ENCODE measurements at regions not wholly inside any gene's neighbourhood (a gene's known extent, or its start where the extent isn't known, plus 50 kb on each side); places are given as distances from the start of the nearest gene placed in this dataset.

- H3K4me3 ChIP-seq (ENCODE audit: low read depth in 1 of 2, low read length in 2 of 2): no peak overlapping the region
- no peaks in the 10 kb centered on the region for H3K27me3 ChIP-seq (ENCODE audit: low read depth, low read length)
- no peaks in the 10 kb centered on the region for H3K4me1 ChIP-seq (ENCODE audit: control insufficient read depth in 1 of 2, insufficient read depth in 2 of 2, low read length in 2 of 2)
- no peaks in the 10 kb centered on the region for H3K9me3 ChIP-seq (ENCODE audit: control insufficient read depth in 1 of 2, low read length in 2 of 2)
- H3K27ac ChIP-seq (ENCODE audit: low read length): no peak overlapping the region
- no peaks in the 10 kb centered on the region for H3K36me3 ChIP-seq (ENCODE audit: control insufficient read depth in 1 of 2, insufficient read depth in 2 of 2, low read length in 2 of 2)
Observed at GRCh38 chr2:236959036-236959435, 126.7 kb upstream of the COPS8 start.

- H3K36me3 ChIP-seq (ENCODE audit: control insufficient read depth in 1 of 2, insufficient read depth in 2 of 2, low read length in 2 of 2): no peaks in the 10 kb centered on the region
- H3K4me1 ChIP-seq (ENCODE audit: control insufficient read depth in 1 of 2, insufficient read depth in 2 of 2, low read length in 2 of 2): no peaks in the 10 kb centered on the region
- no peak overlapping the region for H3K27ac ChIP-seq (ENCODE audit: low read length)
Observed at GRCh38 chr2:236959876-236960275, 125.8 kb upstream of the COPS8 start.

GRCh38 chr2:236960531-236960930, 125.2 kb upstream of the COPS8 start:
- H3K4me3 ChIP-seq (ENCODE audit: low read depth in 1 of 2, low read length in 2 of 2): no peak overlapping the region
- no peaks in the 10 kb centered on the region for H3K4me1 ChIP-seq (ENCODE audit: control insufficient read depth in 1 of 2, insufficient read depth in 2 of 2, low read length in 2 of 2)
- H3K27ac ChIP-seq (ENCODE audit: low read length): no peak overlapping the region
- no peaks in the 10 kb centered on the region for H3K27me3 ChIP-seq (ENCODE audit: low read depth, low read length)
- no peaks in the 10 kb centered on the region for H3K36me3 ChIP-seq (ENCODE audit: control insufficient read depth in 1 of 2, insufficient read depth in 2 of 2, low read length in 2 of 2)
- H3K9me3 ChIP-seq (ENCODE audit: control insufficient read depth in 1 of 2, low read length in 2 of 2): no peaks in the 10 kb centered on the region

More at GRCh38 chr2:236959876-236960275, 125.8 kb upstream of the COPS8 start:
- H3K27me3 ChIP-seq (ENCODE audit: low read depth, low read length): no peaks in the 10 kb centered on the region
- no peaks in the 10 kb centered on the region for H3K9me3 ChIP-seq (ENCODE audit: control insufficient read depth in 1 of 2, low read length in 2 of 2)
- no peak overlapping the region for H3K4me3 ChIP-seq (ENCODE audit: low read depth in 1 of 2, low read length in 2 of 2)

- Histone ChIP-seq H3K9me3 (ENCODE audit: control insufficient read depth in 1 of 2, low read length in 2 of 2) (no peaks in the 10 kb centered on the region), H3K27ac (ENCODE audit: low read length) (no peak overlapping the region)
Observed at GRCh38 chr2:236962816-236963215, 122.9 kb upstream of the COPS8 start.

GRCh38 chr2:236963631-236964182, 122.0 kb upstream of the COPS8 start:
- Histone ChIP-seq H3K27me3 (ENCODE audit: low read depth, low read length) (no peaks in the 10 kb centered on the region), H3K36me3 (ENCODE audit: control insufficient read depth in 1 of 2, insufficient read depth in 2 of 2, low read length in 2 of 2) (no peaks in the 10 kb centered on the region), H3K4me3 (ENCODE audit: low read depth in 1 of 2, low read length in 2 of 2) (no peak overlapping the region), H3K9me3 (ENCODE audit: control insufficient read depth in 1 of 2, low read length in 2 of 2) (no peaks in the 10 kb centered on the region), H3K27ac (ENCODE audit: low read length) (no peak overlapping the region), H3K4me1 (ENCODE audit: control insufficient read depth in 1 of 2, insufficient read depth in 2 of 2, low read length in 2 of 2) (no peaks in the 10 kb centered on the region)

More at GRCh38 chr2:236962816-236963215, 122.9 kb upstream of the COPS8 start:
- no peak overlapping the region for H3K4me3 ChIP-seq (ENCODE audit: low read depth in 1 of 2, low read length in 2 of 2)
- H3K36me3 ChIP-seq (ENCODE audit: control insufficient read depth in 1 of 2, insufficient read depth in 2 of 2, low read length in 2 of 2): no peaks in the 10 kb centered on the region
- H3K4me1 ChIP-seq (ENCODE audit: control insufficient read depth in 1 of 2, insufficient read depth in 2 of 2, low read length in 2 of 2): no peaks in the 10 kb centered on the region
- H3K27me3 ChIP-seq (ENCODE audit: low read depth, low read length): no peaks in the 10 kb centered on the region

GRCh38 chr2:236964291-236964690, 121.4 kb upstream of the COPS8 start:
- no peaks in the 10 kb centered on the region for H3K4me1 ChIP-seq (ENCODE audit: control insufficient read depth in 1 of 2, insufficient read depth in 2 of 2, low read length in 2 of 2)

GRCh38 chr2:236965021-236965840, 120.5 kb upstream of the COPS8 start:
- Histone ChIP-seq H3K27ac (ENCODE audit: low read length) (no peak overlapping the region), H3K36me3 (ENCODE audit: control insufficient read depth in 1 of 2, insufficient read depth in 2 of 2, low read length in 2 of 2) (no peaks in the 10 kb centered on the region), H3K4me3 (ENCODE audit: low read depth in 1 of 2, low read length in 2 of 2) (no peak overlapping the region), H3K4me1 (ENCODE audit: control insufficient read depth in 1 of 2, insufficient read depth in 2 of 2, low read length in 2 of 2) (no peaks in the 10 kb centered on the region), H3K27me3 (ENCODE audit: low read depth, low read length) (no peaks in the 10 kb centered on the region), H3K9me3 (ENCODE audit: control insufficient read depth in 1 of 2, low read length in 2 of 2) (no peaks in the 10 kb centered on the region)

More at GRCh38 chr2:236964291-236964690, 121.4 kb upstream of the COPS8 start:
- H3K4me3 ChIP-seq (ENCODE audit: low read depth in 1 of 2, low read length in 2 of 2): no peak overlapping the region
- no peak overlapping the region for H3K27ac ChIP-seq (ENCODE audit: low read length)
- no peaks in the 10 kb centered on the region for H3K27me3 ChIP-seq (ENCODE audit: low read depth, low read length)
- H3K36me3 ChIP-seq (ENCODE audit: control insufficient read depth in 1 of 2, insufficient read depth in 2 of 2, low read length in 2 of 2): no peaks in the 10 kb centered on the region
- H3K9me3 ChIP-seq (ENCODE audit: control insufficient read depth in 1 of 2, low read length in 2 of 2): no peaks in the 10 kb centered on the region

- Histone ChIP-seq H3K4me1 (ENCODE audit: control insufficient read depth in 1 of 2, insufficient read depth in 2 of 2, low read length in 2 of 2) (no peaks in the 10 kb centered on the region), H3K9me3 (ENCODE audit: control insufficient read depth in 1 of 2, low read length in 2 of 2) (no peaks in the 10 kb centered on the region), H3K4me3 (ENCODE audit: low read depth in 1 of 2, low read length in 2 of 2) (no peak overlapping the region), H3K27me3 (ENCODE audit: low read depth, low read length) (no peaks in the 10 kb centered on the region), H3K27ac (ENCODE audit: low read length) (no peak overlapping the region), H3K36me3 (ENCODE audit: control insufficient read depth in 1 of 2, insufficient read depth in 2 of 2, low read length in 2 of 2) (no peaks in the 10 kb centered on the region)
Observed at GRCh38 chr2:236965841-236966096, 119.9 kb upstream of the COPS8 start.

- Histone ChIP-seq H3K27me3 (ENCODE audit: low read depth, low read length) (no peaks in the 10 kb centered on the region), H3K4me3 (ENCODE audit: low read depth in 1 of 2, low read length in 2 of 2) (no peak overlapping the region), H3K27ac (ENCODE audit: low read length) (no peak overlapping the region), H3K9me3 (ENCODE audit: control insufficient read depth in 1 of 2, low read length in 2 of 2) (no peaks in the 10 kb centered on the region), H3K4me1 (ENCODE audit: control insufficient read depth in 1 of 2, insufficient read depth in 2 of 2, low read length in 2 of 2) (peaks cover 0 to 5% of the 10 kb centered on the region in 2 donors), H3K36me3 (ENCODE audit: control insufficient read depth in 1 of 2, insufficient read depth in 2 of 2, low read length in 2 of 2) (no peaks in the 10 kb centered on the region)
Observed at GRCh38 chr2:236967499-236967783, 118.2 kb upstream of the COPS8 start.

GRCh38 chr2:236968101-236968879, 117.4 kb upstream of the COPS8 start:
- no peaks in the 10 kb centered on the region for H3K36me3 ChIP-seq (ENCODE audit: control insufficient read depth in 1 of 2, insufficient read depth in 2 of 2, low read length in 2 of 2)
- no peak overlapping the region for H3K27ac ChIP-seq (ENCODE audit: low read length)
- peaks cover 0 to 5% of the 10 kb centered on the region in 2 donors for H3K4me1 ChIP-seq (ENCODE audit: control insufficient read depth in 1 of 2, insufficient read depth in 2 of 2, low read length in 2 of 2)
- no peaks in the 10 kb centered on the region for H3K9me3 ChIP-seq (ENCODE audit: control insufficient read depth in 1 of 2, low read length in 2 of 2)
- H3K4me3 ChIP-seq (ENCODE audit: low read depth in 1 of 2, low read length in 2 of 2): no peak overlapping the region
- no peaks in the 10 kb centered on the region for H3K27me3 ChIP-seq (ENCODE audit: low read depth, low read length)

- no peaks in the 10 kb centered on the region for H3K27me3 ChIP-seq (ENCODE audit: low read depth, low read length)
- H3K4me1 ChIP-seq (ENCODE audit: control insufficient read depth in 1 of 2, insufficient read depth in 2 of 2, low read length in 2 of 2): peaks cover 0 to 5% of the 10 kb centered on the region in 2 donors
- H3K27ac ChIP-seq (ENCODE audit: low read length): no peak overlapping the region
Observed at GRCh38 chr2:236968880-236969534, 116.7 kb upstream of the COPS8 start.

More at GRCh38 chr2:236968880-236969534, 116.7 kb upstream of the COPS8 start:
- Histone ChIP-seq H3K4me3 (ENCODE audit: low read depth in 1 of 2, low read length in 2 of 2) (no peak overlapping the region), H3K9me3 (ENCODE audit: control insufficient read depth in 1 of 2, low read length in 2 of 2) (no peaks in the 10 kb centered on the region), H3K36me3 (ENCODE audit: control insufficient read depth in 1 of 2, insufficient read depth in 2 of 2, low read length in 2 of 2) (no peaks in the 10 kb centered on the region)
